ENCODE measurements at regions not wholly inside any gene's neighbourhood (a gene's known extent, or its start where the extent isn't known, plus 50 kb on each side); places are given as distances from the start of the nearest gene placed in this dataset.

DNA sequence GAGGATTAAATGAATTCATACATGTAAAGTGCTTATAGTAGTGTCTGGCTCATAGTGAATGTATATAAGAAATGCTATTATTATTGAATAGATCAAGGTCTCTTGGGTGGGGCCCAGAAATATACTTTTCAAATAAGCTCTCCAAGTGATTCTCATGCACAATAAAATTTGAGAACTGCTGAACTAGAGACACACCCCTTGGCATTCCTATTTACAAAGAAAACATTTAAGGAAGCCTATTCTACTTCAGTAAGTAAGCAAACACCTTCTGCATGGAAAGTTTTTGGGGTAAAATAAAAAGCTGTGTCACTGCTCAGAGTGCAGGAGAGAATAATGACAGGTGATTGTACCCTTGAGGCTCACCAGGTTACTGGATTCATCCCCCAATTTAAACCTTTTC, 75.2 kb downstream of the EOMES start:
- Histone ChIP-seq H3K27ac (ENCODE audit: low read depth) (no peak overlapping the region), H3K4me3 (no peak overlapping the region), H4K20me1 (replicated peaks; ENCODE audit: insufficient read depth) (no peaks in the 10 kb centered on the region), H3F3A (replicated peaks; ENCODE audit: low read depth) (no peaks in the 10 kb centered on the region), H3K4me2 (no peak overlapping the region), H3K36me3 (ENCODE audit: insufficient read depth) (no peaks in the 10 kb centered on the region), H3K79me2 (replicated peaks; ENCODE audit: insufficient read depth) (no peaks in the 10 kb centered on the region), H3K9me2 (ENCODE audit: insufficient read depth) (no peaks in the 10 kb centered on the region), H3K27me3 (ENCODE audit: insufficient read depth) (no peaks in the 10 kb centered on the region), H3K4me1 (ENCODE audit: insufficient read depth) (peaks cover under 1% of the 10 kb centered on the region; the same call in 1 of the 2 replicates), H2AFZ (no peak overlapping the region)
- Mint-ChIP-seq H3K36me3 (ENCODE audit: low read depth) (no peaks in the 10 kb centered on the region), H3K27me3 (ENCODE audit: insufficient read depth, low read depth, poor library complexity) (peaks cover 2% of the 10 kb centered on the region), H3K27ac (no peak overlapping the region), H3K9me3 (no peaks in the 10 kb centered on the region), H3K4me3 (no peak overlapping the region), H3K4me1 (peaks cover 12% of the 10 kb centered on the region; the same call in 2 of the 3 replicates)
- TF ChIP-seq POLR2AphosphoS5 (IDR thresholded peaks at IDR 0.05; ENCODE audit: low read depth) = no peak
- TF ChIP-seq ETS1 (IDR thresholded peaks at IDR 0.05) = no peak
- TF ChIP-seq ZNF462 (CRISPR knock-in tag; IDR thresholded peaks at IDR 0.05) = no peak
- no peak for TF ChIP-seq ZNF114 (CRISPR knock-in tag; IDR thresholded peaks at IDR 0.05)
- TF ChIP-seq, protein P1, sequence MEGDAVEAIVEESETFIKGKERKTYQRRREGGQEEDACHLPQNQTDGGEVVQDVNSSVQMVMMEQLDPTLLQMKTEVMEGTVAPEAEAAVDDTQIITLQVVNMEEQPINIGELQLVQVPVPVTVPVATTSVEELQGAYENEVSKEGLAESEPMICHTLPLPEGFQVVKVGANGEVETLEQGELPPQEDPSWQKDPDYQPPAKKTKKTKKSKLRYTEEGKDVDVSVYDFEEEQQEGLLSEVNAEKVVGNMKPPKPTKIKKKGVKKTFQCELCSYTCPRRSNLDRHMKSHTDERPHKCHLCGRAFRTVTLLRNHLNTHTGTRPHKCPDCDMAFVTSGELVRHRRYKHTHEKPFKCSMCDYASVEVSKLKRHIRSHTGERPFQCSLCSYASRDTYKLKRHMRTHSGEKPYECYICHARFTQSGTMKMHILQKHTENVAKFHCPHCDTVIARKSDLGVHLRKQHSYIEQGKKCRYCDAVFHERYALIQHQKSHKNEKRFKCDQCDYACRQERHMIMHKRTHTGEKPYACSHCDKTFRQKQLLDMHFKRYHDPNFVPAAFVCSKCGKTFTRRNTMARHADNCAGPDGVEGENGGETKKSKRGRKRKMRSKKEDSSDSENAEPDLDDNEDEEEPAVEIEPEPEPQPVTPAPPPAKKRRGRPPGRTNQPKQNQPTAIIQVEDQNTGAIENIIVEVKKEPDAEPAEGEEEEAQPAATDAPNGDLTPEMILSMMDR (conservative IDR thresholded peaks at IDR 0.05; ENCODE audit: low read depth in 2 of 2) = no peak
- TF ChIP-seq, protein P2, sequence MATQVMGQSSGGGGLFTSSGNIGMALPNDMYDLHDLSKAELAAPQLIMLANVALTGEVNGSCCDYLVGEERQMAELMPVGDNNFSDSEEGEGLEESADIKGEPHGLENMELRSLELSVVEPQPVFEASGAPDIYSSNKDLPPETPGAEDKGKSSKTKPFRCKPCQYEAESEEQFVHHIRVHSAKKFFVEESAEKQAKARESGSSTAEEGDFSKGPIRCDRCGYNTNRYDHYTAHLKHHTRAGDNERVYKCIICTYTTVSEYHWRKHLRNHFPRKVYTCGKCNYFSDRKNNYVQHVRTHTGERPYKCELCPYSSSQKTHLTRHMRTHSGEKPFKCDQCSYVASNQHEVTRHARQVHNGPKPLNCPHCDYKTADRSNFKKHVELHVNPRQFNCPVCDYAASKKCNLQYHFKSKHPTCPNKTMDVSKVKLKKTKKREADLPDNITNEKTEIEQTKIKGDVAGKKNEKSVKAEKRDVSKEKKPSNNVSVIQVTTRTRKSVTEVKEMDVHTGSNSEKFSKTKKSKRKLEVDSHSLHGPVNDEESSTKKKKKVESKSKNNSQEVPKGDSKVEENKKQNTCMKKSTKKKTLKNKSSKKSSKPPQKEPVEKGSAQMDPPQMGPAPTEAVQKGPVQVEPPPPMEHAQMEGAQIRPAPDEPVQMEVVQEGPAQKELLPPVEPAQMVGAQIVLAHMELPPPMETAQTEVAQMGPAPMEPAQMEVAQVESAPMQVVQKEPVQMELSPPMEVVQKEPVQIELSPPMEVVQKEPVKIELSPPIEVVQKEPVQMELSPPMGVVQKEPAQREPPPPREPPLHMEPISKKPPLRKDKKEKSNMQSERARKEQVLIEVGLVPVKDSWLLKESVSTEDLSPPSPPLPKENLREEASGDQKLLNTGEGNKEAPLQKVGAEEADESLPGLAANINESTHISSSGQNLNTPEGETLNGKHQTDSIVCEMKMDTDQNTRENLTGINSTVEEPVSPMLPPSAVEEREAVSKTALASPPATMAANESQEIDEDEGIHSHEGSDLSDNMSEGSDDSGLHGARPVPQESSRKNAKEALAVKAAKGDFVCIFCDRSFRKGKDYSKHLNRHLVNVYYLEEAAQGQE (IDR thresholded peaks at IDR 0.05; ENCODE audit: unreplicated experiment) = no peak
- no peak for TF ChIP-seq CREB1 (CRISPR knock-in tag; IDR thresholded peaks at IDR 0.05; ENCODE audit: low read depth)
- no peak for TF ChIP-seq JUNB (IDR thresholded peaks at IDR 0.05; ENCODE audit: unreplicated experiment)
- TF ChIP-seq EZH2 (IDR thresholded peaks at IDR 0.05; ENCODE audit: low read depth, unreplicated experiment) = no peak
- no peak for TF ChIP-seq EZH2phosphoT487 (IDR thresholded peaks at IDR 0.05; ENCODE audit: unreplicated experiment)
- TF ChIP-seq NANOG (IDR thresholded peaks at IDR 0.05; ENCODE audit: borderline replicate concordance) = no peak
- no peak for TF ChIP-seq STAT1 (IDR thresholded peaks at IDR 0.05; ENCODE audit: unreplicated experiment)
- no peak for TF ChIP-seq ZNF331 (CRISPR knock-in tag; IDR thresholded peaks at IDR 0.05; ENCODE audit: low read depth)
- ATAC-seq = no peak
- DNase-seq (ENCODE audit: low spot score) = no peak

Measured in GM23338 (cell line).